K562 (cell line): ENCODE measurements at regions not wholly inside any gene's neighbourhood (a gene's known extent, or its start where the extent isn't known, plus 50 kb on each side); places are given as distances from the start of the nearest gene placed in this dataset.

Experiments
- CBX3 ChIP-seq, 2 experiments: IDR thresholded peaks; 1 replicate in 1 of 2; 2 replicates in 1 of 2; pipeline ENCODE4 v1.6.1; 2012; ENCODE audit warnings: inconsistent platforms in 2 of 2, low read length in 2 of 2, borderline replicate concordance in 1 of 2, control low read depth in 1 of 2
- EHMT2 ChIP-seq: fragments of 450-650 bp; IDR thresholded peaks from 2 replicates; pipeline ENCODE4 v1.6.1; 2018; ENCODE audit warnings: antibody characterized with exemption
- ESRRB ChIP-seq: fragments of 250-450 bp; sonication (Bioruptor Pico); IDR thresholded peaks from 2 replicates; pipeline ENCODE4 v1.5.0; 2020; ENCODE audit warnings: mild to moderate bottlenecking, moderate library complexity, borderline replicate concordance
- ETV1 ChIP-seq: fragments of 450-650 bp; conservative IDR thresholded peaks from 2 replicates; pipeline ENCODE4 v1.6.1; 2016; ENCODE audit warnings: missing genetic modification characterization, control low read depth, low read depth, missing compliant biosample characterization
- ETV5 ChIP-seq: sonication (generic); formaldehyde crosslinking; IDR thresholded peaks from 2 replicates; pipeline ENCODE4 v1.4.0; 2020; ENCODE audit warnings: low read depth, mild to moderate bottlenecking, missing genetic modification reagents
- KDM4B ChIP-seq, 2 experiments: fragments of 450-650 bp in 1 of 2; sonication (generic) in 1 of 2; IDR thresholded peaks; 2 replicates each; pipeline ENCODE4 v1.6.1; 2016 to 2017; ENCODE audit warnings: borderline replicate concordance in 2 of 2, antibody characterized with exemption in 1 of 2, low read depth in 1 of 2, mild to moderate bottlenecking in 1 of 2
- MAFF ChIP-seq: IDR thresholded peaks from 2 replicates; pipeline ENCODE4 v1.6.1; 2012; ENCODE audit warnings: low read length, improper control_type of control experiment
- MAZ ChIP-seq, 2 experiments: fragments of 450-650 bp in 1 of 2; sonication (generic) in 1 of 2; formaldehyde crosslinking; IDR thresholded peaks in 1 of 2; conservative IDR thresholded peaks in 1 of 2; 2 replicates each; pipeline versions ENCODE4 v1.4.0 to v1.5.0; 2020; ENCODE audit warnings: mild to moderate bottlenecking in 1 of 2, missing genetic modification reagents in 1 of 2
- NEUROD1 ChIP-seq: fragments of 150-350 bp; IDR thresholded peaks from 2 replicates; pipeline ENCODE4 v1.6.1; 2014; ENCODE audit warnings: borderline replicate concordance, low read length, low read depth; ENCODE audit not compliant: partially characterized antibody
- NR4A1 ChIP-seq, 2 experiments: fragments of 250-450 bp in 1 of 2; fragments of 450-650 bp in 1 of 2; sonication (Bioruptor Pico) in 1 of 2; IDR thresholded peaks; 2 replicates each; pipeline versions ENCODE4 v1.4.0 to v1.6.1; 2016 to 2020; ENCODE audit warnings: mild to moderate bottlenecking in 2 of 2, missing compliant biosample characterization in 1 of 2, missing genetic modification characterization in 1 of 2, moderate library complexity in 1 of 2
- POLR2A ChIP-seq: fragments of 450-650 bp; conservative IDR thresholded peaks from 2 replicates; pipeline ENCODE4 v1.6.1; 2016
- SMAD4 ChIP-seq: fragments of 250-450 bp; sonication (Bioruptor Pico); conservative IDR thresholded peaks from 2 replicates; pipeline ENCODE4 v1.8.0; 2021; ENCODE audit warnings: inconsistent platforms, mild to moderate bottlenecking, moderate library complexity
- SOX6 ChIP-seq: fragments of 450-650 bp; IDR thresholded peaks from 2 replicates; pipeline ENCODE4 v1.6.1; 2014; ENCODE audit warnings: mild to moderate bottlenecking
- TBP ChIP-seq: optimal IDR thresholded peaks from 2 replicates; pipeline ENCODE3; 2011; ENCODE audit warnings: low read depth, low read length, improper control_type of control experiment
- ZBTB17 ChIP-seq: fragments of 450-650 bp; formaldehyde crosslinking; IDR thresholded peaks from 2 replicates; pipeline ENCODE4 v1.4.0; 2020; ENCODE audit warnings: mild to moderate bottlenecking
- ZNF561 ChIP-seq: fragments of 450-650 bp; formaldehyde crosslinking; conservative IDR thresholded peaks from 2 replicates; pipeline ENCODE4 v1.4.0; 2020; ENCODE audit warnings: mild to moderate bottlenecking, moderate library complexity
- ZNF830 ChIP-seq: fragments of 250-450 bp; sonication (Bioruptor Pico); IDR thresholded peaks from 2 replicates; pipeline ENCODE4 v1.5.0; 2021; ENCODE audit warnings: mild to moderate bottlenecking
- TF ChIP-seq, protein P1 (sequence below): sonication (generic); formaldehyde crosslinking; IDR thresholded peaks from 2 replicates; pipeline ENCODE4 v1.9.0; 2022; ENCODE audit warnings: mild to moderate bottlenecking, missing genetic modification reagents
- TF ChIP-seq, protein P2 (sequence below), 2 experiments: IDR thresholded peaks in 1 of 2; conservative IDR thresholded peaks in 1 of 2; 2 replicates each; pipeline ENCODE4 v1.6.1; 2016; ENCODE audit warnings: low read depth in 2 of 2, mild to moderate bottlenecking in 1 of 2, missing compliant biosample characterization in 1 of 2, missing genetic modification characterization in 1 of 2, moderate library complexity in 1 of 2
- TF ChIP-seq, protein P3 (sequence below): fragments of 450-650 bp; conservative IDR thresholded peaks from 2 replicates; pipeline ENCODE4 v1.6.1; 2016; ENCODE audit warnings: missing genetic modification characterization, low read depth, mild to moderate bottlenecking, missing compliant biosample characterization, moderate library complexity
- TF ChIP-seq, protein P4 (sequence below): sonication (generic); formaldehyde crosslinking; IDR thresholded peaks from 2 replicates; pipeline ENCODE4 v1.4.0; 2020; ENCODE audit warnings: mild to moderate bottlenecking, missing genetic modification reagents

DNA sequence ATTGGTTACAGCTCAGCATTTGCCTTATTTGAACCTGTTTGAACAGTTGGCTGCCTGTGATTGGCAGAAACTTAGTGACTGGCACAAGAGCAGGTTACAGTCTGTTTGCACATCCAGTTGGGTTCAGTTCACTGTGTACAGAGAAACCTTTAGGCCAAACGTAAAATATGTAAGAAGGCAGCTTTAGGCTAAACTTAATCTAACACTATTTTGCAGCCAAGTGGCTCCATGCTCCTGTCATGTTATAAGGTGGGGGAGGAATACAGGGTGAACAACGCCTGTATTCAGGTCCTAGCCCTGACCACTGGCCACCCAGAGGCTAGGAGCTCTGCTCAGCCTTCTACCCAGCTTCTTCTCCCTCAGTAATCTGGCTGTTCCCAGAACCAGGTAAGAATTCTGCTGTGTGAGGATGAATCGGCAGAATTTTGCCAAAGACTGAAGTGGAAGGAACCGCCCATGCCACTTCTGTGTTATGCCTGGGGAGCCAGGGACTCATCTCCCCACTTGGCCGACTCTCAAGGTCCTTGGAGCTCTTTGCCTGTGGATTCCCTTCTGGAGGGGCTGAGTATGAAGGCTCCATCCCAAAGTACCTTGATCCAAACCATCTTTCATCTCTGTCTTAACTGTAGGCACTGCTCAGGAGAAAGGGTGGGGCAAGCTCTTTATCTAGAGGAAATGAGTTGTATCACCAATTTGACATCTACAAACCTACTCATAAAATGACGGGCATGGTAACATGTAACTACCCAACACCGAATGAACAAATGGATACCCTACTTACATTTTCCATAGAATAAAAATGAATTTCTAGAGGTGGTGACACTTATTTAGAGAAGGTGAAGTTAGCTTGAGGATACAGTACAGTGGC lies 164.4 kb upstream of the NAMPT start (continued):
- TF ChIP-seq SOX6 (peak; percentile 54), NR4A1 (CRISPR knock-in tag; IDR thresholded peaks at IDR 0.05) (no peak), NR4A1 (tag; IDR thresholded peaks at IDR 0.05) (0 out of 2 replicates have a peak, but pooled peaks have one; percentile 70), TBP (peak; percentile 25), MAFF (peak; percentile 98), MAZ (CRISPR knock-in tag; conservative IDR thresholded peaks at IDR 0.05 in 1 of 2, IDR thresholded peaks at IDR 0.05 in 1 of 2) (peak in 1 of 2 experiments; percentile 71; a peak in 1 of 4 replicates), ZNF830 (CRISPR knock-in tag) (no peak), EHMT2 (peak; percentile 89), ESRRB (CRISPR knock-in tag) (no peak), NEUROD1 (no peak), SMAD4 (peak; percentile 83; the same call in 1 of the 2 replicates), ZBTB17 (CRISPR knock-in tag) (0 out of 2 replicates have a peak, but pooled peaks have one; percentile 16), ZNF561 (CRISPR knock-in tag) (no peak), POLR2A (peak; percentile 77), CBX3 (IDR thresholded peaks at IDR 0.05; ENCODE audit: borderline replicate concordance in 1 of 2, low read length in 2 of 2) (peak in 1 of 2 experiments; percentile 59; a peak in 1 of 3 replicates), KDM4B (IDR thresholded peaks at IDR 0.05; ENCODE audit: borderline replicate concordance in 2 of 2, low read depth in 1 of 2) (no peak), ETV5 (CRISPR knock-in tag) (peak; percentile 47), ETV1 (tag) (0 out of 2 replicates have a peak, but pooled peaks have one; percentile 39)
- TF ChIP-seq, protein P1, sequence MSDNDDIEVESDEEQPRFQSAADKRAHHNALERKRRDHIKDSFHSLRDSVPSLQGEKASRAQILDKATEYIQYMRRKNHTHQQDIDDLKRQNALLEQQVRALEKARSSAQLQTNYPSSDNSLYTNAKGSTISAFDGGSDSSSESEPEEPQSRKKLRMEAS: no peak
- TF ChIP-seq, protein P2, sequence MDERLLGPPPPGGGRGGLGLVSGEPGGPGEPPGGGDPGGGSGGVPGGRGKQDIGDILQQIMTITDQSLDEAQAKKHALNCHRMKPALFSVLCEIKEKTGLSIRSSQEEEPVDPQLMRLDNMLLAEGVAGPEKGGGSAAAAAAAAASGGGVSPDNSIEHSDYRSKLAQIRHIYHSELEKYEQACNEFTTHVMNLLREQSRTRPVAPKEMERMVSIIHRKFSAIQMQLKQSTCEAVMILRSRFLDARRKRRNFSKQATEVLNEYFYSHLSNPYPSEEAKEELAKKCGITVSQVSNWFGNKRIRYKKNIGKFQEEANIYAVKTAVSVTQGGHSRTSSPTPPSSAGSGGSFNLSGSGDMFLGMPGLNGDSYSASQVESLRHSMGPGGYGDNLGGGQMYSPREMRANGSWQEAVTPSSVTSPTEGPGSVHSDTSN (CRISPR knock-in tag; IDR thresholded peaks at IDR 0.05; ENCODE audit: low read depth): no peak
- TF ChIP-seq, protein P2 (tag; conservative IDR thresholded peaks at IDR 0.05; ENCODE audit: low read depth): peak; percentile 35
- TF ChIP-seq, protein P3, sequence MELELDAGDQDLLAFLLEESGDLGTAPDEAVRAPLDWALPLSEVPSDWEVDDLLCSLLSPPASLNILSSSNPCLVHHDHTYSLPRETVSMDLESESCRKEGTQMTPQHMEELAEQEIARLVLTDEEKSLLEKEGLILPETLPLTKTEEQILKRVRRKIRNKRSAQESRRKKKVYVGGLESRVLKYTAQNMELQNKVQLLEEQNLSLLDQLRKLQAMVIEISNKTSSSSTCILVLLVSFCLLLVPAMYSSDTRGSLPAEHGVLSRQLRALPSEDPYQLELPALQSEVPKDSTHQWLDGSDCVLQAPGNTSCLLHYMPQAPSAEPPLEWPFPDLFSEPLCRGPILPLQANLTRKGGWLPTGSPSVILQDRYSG (tag): peak; percentile 58
- TF ChIP-seq, protein P4, sequence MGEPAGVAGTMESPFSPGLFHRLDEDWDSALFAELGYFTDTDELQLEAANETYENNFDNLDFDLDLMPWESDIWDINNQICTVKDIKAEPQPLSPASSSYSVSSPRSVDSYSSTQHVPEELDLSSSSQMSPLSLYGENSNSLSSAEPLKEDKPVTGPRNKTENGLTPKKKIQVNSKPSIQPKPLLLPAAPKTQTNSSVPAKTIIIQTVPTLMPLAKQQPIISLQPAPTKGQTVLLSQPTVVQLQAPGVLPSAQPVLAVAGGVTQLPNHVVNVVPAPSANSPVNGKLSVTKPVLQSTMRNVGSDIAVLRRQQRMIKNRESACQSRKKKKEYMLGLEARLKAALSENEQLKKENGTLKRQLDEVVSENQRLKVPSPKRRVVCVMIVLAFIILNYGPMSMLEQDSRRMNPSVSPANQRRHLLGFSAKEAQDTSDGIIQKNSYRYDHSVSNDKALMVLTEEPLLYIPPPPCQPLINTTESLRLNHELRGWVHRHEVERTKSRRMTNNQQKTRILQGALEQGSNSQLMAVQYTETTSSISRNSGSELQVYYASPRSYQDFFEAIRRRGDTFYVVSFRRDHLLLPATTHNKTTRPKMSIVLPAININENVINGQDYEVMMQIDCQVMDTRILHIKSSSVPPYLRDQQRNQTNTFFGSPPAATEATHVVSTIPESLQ (CRISPR knock-in tag): no peak
